Activated CD8-positive, alpha-beta memory T cell treated with anti-CD3 and anti-CD28 coated beads for 4 hours (primary cell): ENCODE measurements at regions not wholly inside any gene's neighbourhood (a gene's known extent, or its start where the extent isn't known, plus 50 kb on each side); places are given as distances from the start of the nearest gene placed in this dataset.

ENCODE experiments used
- DNase-seq, 2 donors: peaks; one replicate each; pipeline ENCODE4 v3.0.0-alpha.2; 2020; ENCODE audit warnings: low read depth in 2 of 2

DNA sequence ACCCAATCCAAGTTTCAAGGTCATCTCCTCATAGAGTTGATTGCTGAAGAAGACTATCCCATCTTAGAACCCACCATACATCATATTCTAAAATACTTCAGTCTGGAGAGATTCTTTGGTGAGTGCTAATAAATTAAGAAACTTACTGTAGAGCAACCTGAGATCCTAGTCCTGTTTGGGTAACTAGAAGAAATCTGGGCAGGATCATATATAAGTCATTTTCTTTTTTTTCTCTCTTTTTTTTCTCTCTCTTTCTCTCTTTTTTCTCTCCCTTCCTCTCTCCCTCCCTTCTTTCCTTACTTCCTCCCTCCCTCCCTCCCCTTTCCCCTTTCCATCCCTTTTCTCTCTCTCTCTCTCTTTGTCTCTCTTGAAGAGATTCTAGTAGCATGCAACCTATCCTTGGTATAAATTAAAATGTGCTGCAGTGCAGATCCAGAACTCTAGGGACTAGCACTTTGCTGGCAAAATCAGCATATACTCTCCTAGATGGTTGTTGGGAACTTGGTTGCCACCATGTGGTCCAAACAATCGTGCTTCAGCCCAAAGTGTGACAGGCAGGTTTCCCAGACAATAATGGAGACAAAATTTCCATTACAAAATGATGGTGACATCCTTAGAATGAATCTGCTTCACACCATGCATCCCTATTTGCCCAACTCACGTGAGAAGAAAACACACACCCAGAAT is 399.4 kb upstream of the CELF4 start:
- no peak for DNase-seq

DNA sequence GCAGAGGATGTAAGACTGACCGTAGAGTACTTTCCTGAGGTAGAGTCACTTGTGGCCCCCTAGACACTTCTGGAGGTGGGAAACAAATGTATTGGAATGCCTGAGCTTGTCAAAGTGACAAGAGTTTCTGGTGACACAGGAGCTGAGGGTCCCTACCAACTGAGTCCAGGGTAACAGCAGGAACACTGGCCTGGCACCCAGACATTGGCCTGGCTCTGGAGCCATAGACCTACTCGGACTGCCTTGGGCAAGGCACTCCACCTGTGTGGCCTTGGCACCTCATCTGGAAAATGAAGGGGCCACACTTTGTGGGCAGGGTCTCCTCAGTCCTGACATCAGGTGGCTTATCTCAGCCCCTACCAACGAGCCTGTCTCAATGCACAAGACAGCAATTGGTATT is 398.2 kb upstream of the CELF4 start:
- no peak for DNase-seq

DNA sequence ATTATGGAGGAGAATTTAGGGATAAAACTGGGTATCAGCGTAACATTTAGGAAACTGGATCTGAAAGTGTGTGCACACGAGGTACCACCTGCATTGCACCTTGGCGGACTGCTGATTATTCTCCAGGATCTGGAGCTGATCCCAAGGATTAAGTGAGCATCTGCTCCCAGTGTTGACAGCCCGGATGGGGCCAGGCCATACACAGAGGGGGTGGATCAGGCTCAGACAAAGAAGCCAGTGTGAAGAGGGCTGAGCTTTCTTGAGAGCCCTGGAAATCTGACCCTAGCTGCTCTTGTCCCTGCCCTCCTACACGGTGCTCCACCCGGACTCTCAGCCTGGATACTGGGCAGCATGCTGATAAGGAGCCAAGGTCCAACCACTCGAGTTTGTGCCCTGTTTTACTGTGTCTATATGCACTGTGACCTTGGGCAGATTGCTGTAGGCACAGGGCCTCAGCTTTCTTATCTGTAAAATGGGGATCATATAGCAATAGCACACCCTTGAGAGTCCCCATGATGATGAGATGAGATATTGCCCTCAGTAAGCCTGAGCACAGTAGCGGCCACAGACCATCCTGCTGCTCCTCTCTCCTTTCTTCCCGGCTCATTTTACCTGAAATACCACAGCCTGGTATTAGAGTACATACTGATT is 396.8 kb upstream of the CELF4 start:
- no peak for DNase-seq

DNA sequence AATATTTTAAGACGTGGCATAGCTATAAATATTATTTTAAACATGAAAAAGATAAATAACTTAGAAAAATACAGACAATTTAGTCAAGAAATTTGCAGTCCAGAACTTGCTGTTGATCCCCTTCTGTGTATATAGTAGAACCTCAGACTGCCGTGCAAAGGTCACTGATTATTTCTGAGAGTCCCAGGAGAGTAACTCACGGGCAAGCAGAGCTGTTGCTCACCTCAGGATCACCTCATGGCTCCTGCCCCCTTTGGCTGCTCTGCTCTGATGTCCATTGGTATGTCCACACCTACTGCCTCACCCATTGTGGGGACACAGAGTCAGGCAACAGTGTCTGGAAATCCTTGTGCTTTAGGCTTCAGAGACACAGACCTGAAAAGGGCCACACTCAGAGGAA is 392.9 kb upstream of the CELF4 start:
- no peak for DNase-seq

DNA sequence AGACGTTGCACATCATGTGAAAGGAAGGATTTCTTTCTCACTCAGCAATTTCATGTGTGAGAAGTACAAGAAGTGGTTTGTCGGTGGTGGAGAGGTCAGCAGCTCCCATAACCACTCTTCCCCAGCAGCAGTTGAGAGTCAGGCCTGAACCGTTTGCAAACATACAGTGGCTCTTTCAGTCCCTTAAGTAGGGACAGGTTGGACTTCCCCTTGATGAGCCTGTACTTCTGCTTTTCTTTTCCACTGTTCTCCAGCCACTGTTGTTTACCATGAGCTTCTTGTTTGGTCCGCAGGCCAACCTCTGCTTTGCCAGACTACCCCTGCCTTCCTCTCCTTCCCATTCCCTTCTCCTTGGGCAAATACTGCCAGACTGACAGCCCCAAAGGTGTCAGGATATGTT is 391.3 kb upstream of the CELF4 start:
- DNase-seq, result no peak

DNA sequence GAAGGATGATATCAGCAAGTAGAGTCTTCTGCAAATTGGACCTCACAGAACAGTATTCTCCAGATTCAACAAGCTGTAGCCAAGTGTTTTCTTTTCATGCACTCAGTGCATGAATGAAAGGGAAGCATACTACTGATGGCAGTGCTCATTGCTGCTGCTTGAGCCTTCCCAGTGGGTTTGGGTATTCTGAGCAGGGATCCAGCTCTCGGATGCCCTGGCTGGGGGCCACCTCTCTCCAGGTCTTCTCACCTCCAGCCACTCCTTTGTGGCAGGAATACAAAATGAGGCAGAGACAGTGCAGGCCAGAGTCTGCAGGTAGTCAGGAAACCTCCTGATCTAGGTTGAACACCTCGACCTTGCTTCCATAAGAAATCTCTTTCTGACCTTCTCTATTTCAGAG is 390.4 kb upstream of the CELF4 start:
- no peak for DNase-seq

DNA sequence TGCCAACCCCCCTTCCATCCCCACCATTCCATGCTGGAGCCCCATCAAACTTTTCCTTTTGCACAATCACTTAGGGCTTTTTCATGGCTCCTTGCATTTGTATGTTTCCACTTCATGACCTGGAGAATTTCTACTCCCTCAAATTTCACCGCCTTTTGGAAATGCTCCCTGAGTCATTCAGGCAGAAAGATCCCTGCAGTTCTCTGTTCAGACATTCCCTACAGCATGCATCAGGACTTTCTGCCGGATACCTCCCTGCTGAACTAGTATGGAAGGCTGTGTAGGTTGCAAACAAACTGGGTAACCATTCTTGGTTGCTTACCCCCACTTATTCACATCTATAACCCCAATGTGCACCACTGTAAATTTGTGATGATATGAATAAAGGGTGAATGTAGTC is 389.6 kb upstream of the CELF4 start:
- DNase-seq, result no peak

DNA sequence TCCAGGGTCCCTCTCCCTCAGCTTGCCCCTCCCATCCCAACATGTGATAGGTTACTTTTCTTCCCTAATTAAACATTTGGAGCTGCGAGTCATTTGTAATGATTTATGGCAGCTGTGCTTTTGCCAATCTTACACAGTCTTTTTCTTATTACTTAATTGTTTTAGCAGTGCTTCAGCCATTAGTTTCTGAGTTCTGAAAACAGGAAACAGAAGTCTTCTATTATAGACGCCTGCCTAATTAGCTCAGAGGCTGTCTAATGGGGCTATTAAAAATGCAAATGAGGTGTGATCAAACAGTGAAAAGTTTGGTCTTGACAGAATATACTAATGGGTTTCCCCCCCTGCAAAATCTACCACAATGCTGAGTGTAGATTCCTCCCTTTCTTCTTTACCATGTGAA is 388.3 kb upstream of the CELF4 start:
- DNase-seq, result no peak

DNA sequence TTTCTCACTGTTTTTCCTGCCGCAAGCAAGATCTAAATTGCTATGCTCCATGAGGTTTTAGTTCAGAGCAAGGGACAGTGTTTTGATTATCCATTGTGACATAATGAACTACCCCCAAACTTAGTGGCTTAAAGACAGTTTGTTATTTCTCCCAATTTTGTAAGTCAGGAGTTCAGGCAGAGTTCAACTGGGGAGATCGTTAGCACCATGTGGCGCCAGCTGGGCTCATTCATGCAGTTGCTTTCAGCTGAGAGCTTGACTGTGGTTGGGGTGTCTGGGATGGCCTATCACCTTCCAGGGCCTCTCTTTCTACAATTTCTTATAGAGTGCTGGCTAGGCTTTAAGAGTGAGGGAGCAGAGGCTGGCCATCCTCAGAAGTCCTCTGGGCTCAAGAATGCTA is 382.9 kb upstream of the CELF4 start:
- DNase-seq, result no peak

DNA sequence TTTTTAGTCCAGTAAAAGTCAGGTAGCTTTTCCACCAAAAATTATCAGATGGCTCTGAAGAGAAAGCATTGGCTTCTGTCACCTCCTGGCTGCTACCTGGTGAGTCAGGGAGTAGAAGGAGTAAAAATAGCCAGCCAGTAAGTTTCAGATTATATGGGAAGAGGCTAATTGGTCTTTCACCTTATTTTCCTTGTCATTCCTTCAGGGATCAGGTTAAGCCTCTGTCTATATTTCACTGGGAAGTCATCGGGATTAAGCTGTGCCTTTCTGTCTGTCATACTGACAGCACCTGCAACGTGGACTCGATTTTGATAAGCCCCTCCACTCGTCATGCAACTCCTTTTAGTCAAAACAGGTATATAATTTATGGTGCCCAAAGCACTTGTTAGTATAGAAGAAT is 380.7 kb upstream of the CELF4 start:
- DNase-seq, result no peak

DNA sequence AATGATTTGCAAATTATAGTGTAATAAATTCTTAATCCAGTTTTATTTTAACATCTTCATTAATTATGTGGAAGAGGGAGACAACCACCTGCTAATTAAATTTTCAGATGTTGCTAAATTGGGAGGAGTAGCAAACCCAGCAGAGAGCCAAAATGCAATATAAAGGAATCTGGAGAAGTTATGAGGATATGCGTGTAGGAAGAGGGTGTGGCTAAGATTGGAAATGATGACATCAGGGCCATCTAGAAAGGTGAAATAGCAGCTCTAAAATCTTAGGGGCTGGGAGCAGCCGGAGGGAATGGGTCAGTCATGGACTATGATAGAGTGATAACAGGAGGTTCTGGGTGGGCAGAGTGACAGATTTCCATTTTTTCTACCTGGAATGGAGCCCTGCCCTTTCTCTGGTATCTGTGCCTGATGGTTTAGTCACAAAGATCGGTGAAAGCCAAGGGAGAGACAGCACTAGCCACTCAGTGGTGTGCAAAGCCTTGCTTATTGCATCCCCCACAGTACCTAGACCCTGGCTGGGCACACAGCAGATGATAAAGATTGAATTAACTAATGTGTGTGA is 379.2 kb upstream of the CELF4 start:
- no peak for DNase-seq

DNA sequence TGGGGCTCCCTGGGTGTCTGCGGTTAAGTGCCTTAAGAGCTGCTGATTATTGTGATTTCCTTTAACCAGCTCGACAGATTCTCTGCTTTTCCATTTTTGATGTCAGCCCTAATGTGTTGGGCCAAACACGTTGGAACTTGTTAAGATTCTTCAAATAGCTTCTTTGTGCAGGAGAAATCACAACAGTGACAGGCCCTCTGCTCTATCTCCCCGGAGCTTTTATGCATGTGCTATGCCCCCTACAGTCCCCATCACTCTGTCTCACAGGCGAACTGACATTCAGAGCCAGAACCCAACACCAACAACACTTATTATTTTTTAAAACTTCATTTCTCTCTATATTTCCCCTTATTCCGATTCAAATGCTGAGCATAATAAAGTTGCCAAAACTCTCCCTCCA is 371.7 kb upstream of the CELF4 start:
- no peak for DNase-seq

DNA sequence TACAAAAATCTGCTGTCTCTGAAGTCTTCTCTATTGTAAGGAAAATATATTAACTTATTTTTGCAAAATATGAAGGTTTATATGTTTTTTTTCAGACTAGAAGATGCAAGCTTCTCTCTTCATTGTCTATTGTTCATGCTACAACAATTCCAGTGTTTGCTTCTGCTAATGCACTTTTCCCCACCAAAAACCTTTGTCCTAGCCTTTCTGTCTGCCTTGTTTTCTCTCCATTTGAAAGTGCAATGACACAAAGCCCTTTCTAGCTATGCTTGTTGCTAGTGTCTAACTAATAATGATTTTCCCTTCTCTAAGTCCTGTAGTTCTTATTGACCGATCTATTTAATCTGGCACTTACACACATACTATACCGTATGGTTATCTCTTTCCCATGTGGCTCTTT is 369.5 kb upstream of the CELF4 start:
- no peak for DNase-seq

DNA sequence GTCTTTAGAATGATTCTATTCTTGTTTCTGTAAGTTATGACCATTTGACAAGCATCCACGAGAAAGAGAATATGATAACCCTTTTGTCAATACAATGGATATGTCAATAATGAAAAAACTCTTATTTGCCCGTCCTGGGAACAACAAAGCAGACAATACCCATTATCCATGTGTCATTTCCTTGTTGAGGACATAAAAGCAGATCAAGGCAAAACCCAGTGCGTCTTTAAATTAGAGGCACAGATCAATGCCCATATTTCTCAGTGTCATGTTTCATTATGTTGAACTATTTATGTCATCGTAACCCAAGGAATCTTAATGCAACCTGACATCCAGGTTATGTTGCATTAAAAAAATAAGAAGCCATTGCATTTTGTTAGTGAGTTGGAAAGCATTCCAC is 365.0 kb upstream of the CELF4 start:
- DNase-seq, result no peak

DNA sequence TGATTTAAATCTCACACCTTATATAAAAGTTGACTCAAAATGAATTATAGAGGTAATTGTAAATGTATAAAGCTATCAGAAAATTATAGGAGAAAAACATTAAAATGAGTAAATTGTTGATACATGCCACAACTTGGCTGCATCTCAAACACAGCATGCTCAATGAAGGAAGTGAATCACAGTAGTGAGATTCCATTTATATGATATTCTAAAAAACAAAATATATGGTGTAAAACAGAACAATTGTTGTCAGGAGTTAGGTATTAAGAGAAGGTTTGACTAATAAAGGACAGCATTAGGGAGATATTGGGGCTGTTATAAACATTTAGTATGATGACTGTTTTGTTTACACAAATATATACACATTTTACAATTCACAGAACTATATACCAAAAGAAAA is 356.6 kb upstream of the CELF4 start:
- DNase-seq, result no peak

DNA sequence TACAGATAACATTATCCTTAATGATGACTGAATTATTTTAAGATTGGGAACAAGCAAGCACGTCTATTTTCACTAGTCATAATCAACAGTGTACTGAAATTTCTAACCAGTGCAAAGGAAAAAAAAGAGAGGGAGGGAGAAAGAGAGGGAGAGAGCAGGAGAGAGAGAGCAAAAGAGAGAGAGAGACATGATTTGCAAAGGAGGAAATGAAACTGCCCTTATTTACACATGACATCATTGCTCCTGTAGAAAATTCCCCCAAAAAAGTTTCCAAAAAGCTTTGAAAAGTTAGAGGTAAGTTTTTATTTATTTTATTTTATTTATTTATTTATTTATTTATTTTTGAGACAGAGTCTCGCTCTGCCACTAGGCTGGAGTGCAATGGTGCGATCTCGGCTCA is 355.3 kb upstream of the CELF4 start:
- no peak for DNase-seq

DNA sequence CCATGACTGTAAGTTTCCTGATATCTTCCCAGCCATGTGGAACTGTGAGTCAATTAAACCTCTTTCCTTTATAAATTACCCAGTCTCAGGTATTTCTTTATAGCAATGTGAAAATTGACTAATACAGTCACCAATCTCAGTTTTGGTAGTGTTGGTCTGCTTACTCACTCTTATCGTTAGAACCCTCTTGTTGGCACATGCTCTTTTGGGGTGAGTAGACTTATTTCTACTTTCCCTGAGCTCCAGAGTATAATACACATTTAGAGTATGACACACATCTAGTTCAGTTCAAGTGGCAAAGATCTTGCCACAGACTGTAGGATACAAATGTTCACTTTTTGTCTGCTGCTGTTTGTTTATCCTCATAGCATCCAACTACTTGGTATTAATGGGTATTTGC is 347.5 kb upstream of the CELF4 start:
- DNase-seq, result no peak

DNA sequence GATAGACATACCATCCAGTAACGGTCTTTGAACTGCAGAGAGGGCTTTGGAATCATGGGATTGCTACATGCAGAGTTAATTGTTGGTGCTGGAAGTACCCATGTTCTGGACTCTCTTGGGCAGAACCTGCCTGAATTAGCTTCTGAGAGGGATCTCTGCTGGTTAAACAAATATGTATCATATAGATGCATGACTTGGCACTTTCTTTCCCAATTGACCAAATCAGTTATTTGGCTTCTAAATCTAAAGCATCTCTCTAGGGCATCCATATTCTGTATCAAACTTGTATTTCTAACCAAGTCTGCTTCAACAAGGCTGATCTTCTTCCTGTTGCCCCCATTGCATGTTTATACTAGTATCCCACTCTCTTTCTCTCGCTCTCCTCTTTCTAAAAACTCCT is 336.7 kb upstream of the CELF4 start:
- no peak for DNase-seq

DNA sequence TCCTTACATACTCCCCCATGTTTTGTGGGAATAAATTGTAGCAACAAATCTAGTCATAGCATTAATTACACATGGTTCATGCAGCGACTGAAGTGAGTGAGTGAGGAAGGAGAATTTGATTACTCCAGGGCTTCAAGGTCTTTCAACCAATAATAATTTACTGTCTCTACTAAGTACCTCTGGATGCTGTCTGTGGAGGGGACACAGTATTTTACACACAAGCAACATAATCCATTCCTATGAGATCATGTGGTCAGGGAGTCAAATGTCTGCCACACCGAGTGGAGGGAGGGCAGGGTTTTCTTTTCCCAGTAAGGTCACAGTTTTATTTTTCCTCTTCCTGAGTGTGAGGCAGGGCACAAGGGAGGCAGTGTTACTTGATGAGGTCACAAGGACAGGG is 334.7 kb upstream of the CELF4 start:
- no peak for DNase-seq

DNA sequence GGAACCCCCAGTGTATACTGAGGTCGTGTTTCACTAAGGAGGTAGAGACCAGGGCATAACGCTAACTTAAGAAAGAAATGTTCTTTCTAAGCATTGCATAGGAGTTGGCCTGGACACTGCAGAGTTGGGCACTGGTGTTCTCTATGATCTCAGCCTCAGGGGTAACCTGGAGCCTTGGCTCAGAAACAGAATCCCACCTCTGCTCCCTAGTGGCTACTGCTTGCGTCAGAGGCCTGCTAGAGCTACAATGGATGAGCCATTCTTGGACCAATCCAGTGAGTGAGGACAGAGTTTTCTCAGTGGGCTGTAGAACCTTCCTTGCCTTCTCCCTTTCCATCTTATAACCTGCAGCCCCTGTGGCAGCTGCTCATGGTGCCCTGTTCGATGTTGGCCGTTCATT is 324.4 kb upstream of the CELF4 start:
- no peak for DNase-seq

DNA sequence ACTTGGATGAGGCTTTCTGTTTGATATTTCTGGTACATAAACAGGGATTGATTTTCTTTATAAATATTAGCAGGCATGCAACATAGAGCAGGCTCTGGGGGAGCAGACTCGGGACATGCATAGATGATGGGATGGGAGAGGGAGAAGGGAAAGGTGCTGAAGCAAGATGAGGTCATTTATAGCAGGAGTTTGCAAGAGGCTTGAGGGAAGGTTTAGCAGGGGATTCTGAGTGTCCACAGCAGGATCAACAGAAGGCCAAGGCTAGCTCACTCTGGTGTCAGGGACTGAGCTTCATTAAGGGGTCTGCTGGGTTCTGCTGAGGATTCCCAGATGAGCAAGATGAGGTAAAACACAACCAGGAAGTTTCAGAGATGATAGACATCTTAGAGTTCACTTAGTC is 309.1 kb upstream of the CELF4 start:
- DNase-seq, result no peak

DNA sequence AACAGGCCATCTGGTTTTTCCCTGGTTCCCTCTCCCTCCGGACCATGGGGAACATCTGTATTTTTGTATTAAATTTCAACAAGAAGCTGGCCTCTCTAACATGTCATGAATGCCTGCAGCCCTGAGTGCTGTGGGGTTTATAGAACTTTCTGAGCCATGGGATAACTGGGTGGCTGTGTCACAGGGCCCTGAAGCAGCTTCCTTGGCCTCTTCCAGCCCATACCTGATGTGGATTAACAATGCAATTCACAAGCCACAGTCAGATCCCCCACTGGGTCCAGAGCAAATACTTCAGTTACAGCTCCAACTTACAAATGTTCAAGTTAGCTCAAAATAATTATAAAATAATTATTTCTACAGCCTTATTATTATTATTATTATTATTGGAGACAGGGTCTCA is 307.8 kb upstream of the CELF4 start:
- DNase-seq, result no peak

DNA sequence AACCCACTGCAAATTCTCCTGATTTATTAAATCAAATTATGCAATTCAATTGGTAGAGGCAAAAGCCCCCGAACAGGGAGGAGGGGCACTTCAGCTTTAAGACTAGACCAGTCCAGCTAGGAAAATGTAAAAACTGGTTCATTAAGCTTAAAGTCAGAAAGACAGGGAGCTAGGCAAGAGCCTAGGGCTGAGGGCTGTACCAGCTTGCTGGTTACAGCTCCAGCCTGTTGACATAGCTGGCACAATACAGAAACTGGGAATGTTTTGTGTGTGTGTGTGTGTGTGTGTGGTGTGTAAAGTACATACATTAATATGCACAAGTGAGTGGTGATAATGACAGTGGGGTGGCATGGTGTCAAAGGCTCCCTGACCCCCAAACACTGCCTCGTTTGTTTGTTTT is 307.0 kb upstream of the CELF4 start:
- no peak for DNase-seq

DNA sequence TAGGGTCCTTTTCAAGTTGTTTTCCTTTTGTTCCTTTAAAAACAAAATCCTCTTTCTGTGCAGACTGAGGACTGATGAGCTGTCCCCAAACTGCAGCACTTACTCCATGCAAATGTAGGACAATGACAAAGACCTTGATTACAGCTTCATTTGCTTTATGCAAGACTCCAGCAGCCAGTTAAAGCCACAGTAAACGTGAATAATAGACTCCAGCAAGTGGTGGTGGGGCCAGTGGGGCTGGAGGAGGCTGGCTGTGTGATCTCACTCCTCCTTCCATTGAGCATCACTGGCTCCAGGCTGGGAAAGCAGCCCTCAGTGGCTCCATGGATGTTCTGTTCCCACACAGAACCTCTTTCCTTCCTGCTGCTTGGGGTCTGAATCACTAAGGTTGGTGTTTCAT is 306.0 kb upstream of the CELF4 start:
- no peak for DNase-seq
